ENCODE measurements at regions not wholly inside any gene's neighbourhood (a gene's known extent, or its start where the extent isn't known, plus 50 kb on each side); places are given as distances from the start of the nearest gene placed in this dataset.

GRCh38 chr22:49620666-49621065, 207.0 kb downstream of the BRD1 start:
- TF ChIP-seq EZH2phosphoT487 (IDR thresholded peaks at IDR 0.05; ENCODE audit: insufficient read depth, low read depth) (no peak), EZH2 (IDR thresholded peaks at IDR 0.05; ENCODE audit: insufficient read depth, poor library complexity, severe bottlenecking) (no peak)
